ENCODE measurements at regions not wholly inside any gene's neighbourhood (a gene's known extent, or its start where the extent isn't known, plus 50 kb on each side); places are given as distances from the start of the nearest gene placed in this dataset.
"Not testable (repeated sequence)": the region's sequence is repeated elsewhere in the genome, so short reads cannot be mapped to it uniquely, and the experiment has no call there.

- Histone ChIP-seq H3K4me1 (ENCODE audit: insufficient read depth, low read length) (no peaks in the 10 kb centered on the region), H3K9ac (ENCODE audit: low read depth, low read length) (no peak overlapping the region), H3K36me3 (ENCODE audit: insufficient read depth, low read length) (no peaks in the 10 kb centered on the region), H2AFZ (ENCODE audit: low read depth, low read length) (no peak overlapping the region), H3K79me2 (ENCODE audit: insufficient read depth, low read length) (no peaks in the 10 kb centered on the region), H3K27ac (ENCODE audit: low read length) (no peak overlapping the region), H4K20me1 (ENCODE audit: insufficient read depth, low read length) (no peaks in the 10 kb centered on the region), H3K4me2 (ENCODE audit: insufficient read depth, low read length) (no peak overlapping the region), H3K9me3 (ENCODE audit: insufficient read depth, low read length, severe bottlenecking) (no peaks in the 10 kb centered on the region), H3K4me3 (ENCODE audit: low read depth in 1 of 2, low read length in 2 of 2) (no peak overlapping the region), H3K27me3 (ENCODE audit: insufficient read depth, low read length, poor library complexity) (no peaks in the 10 kb centered on the region)
- DNase-seq, result no peak
- TF ChIP-seq, protein P1, sequence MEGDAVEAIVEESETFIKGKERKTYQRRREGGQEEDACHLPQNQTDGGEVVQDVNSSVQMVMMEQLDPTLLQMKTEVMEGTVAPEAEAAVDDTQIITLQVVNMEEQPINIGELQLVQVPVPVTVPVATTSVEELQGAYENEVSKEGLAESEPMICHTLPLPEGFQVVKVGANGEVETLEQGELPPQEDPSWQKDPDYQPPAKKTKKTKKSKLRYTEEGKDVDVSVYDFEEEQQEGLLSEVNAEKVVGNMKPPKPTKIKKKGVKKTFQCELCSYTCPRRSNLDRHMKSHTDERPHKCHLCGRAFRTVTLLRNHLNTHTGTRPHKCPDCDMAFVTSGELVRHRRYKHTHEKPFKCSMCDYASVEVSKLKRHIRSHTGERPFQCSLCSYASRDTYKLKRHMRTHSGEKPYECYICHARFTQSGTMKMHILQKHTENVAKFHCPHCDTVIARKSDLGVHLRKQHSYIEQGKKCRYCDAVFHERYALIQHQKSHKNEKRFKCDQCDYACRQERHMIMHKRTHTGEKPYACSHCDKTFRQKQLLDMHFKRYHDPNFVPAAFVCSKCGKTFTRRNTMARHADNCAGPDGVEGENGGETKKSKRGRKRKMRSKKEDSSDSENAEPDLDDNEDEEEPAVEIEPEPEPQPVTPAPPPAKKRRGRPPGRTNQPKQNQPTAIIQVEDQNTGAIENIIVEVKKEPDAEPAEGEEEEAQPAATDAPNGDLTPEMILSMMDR (IDR thresholded peaks at IDR 0.05; ENCODE audit: borderline replicate concordance, extremely low read depth, low read length, poor library complexity, severe bottlenecking), result no peak
- no peak for TF ChIP-seq EZH2 (IDR thresholded peaks at IDR 0.05; ENCODE audit: borderline replicate concordance, low read depth, low read length, severe bottlenecking)
- no peak for ATAC-seq (ENCODE audit: insufficient read depth, low read depth)
These were observed 134.5 kb downstream of the MED10 start for GRCh38 chr5:6243706-6244338.

- H2AFZ ChIP-seq (ENCODE audit: low read depth, low read length); H3K9me3 ChIP-seq (ENCODE audit: insufficient read depth, low read length, severe bottlenecking); ATAC-seq (ENCODE audit: insufficient read depth, low read depth); H3K9ac ChIP-seq (ENCODE audit: low read depth, low read length); H3K36me3 ChIP-seq (ENCODE audit: insufficient read depth, low read length); H4K20me1 ChIP-seq (ENCODE audit: insufficient read depth, low read length); H3K27me3 ChIP-seq (ENCODE audit: insufficient read depth, low read length, poor library complexity); H3K4me1 ChIP-seq (ENCODE audit: insufficient read depth, low read length); DNase-seq; H3K4me2 ChIP-seq (ENCODE audit: insufficient read depth, low read length); H3K4me3 ChIP-seq (ENCODE audit: low read depth in 1 of 2, low read length in 2 of 2); H3K27ac ChIP-seq (ENCODE audit: low read length); H3K79me2 ChIP-seq (ENCODE audit: insufficient read depth, low read length): not testable (repeated sequence)
These were observed 137.3 kb downstream of the MED10 start for GRCh38 chr5:6241056-6241455.

- Histone ChIP-seq H3K27ac (ENCODE audit: low read length) (no peak overlapping the region), H4K20me1 (ENCODE audit: insufficient read depth, low read length) (no peaks in the 10 kb centered on the region), H3K4me3 (ENCODE audit: low read depth in 1 of 2, low read length in 2 of 2) (no peak overlapping the region), H2AFZ (ENCODE audit: low read depth, low read length) (no peak overlapping the region), H3K9me3 (ENCODE audit: insufficient read depth, low read length, severe bottlenecking) (no peaks in the 10 kb centered on the region), H3K36me3 (ENCODE audit: insufficient read depth, low read length) (no peaks in the 10 kb centered on the region), H3K9ac (ENCODE audit: low read depth, low read length) (no peak overlapping the region), H3K79me2 (ENCODE audit: insufficient read depth, low read length) (no peaks in the 10 kb centered on the region), H3K27me3 (ENCODE audit: insufficient read depth, low read length, poor library complexity) (no peaks in the 10 kb centered on the region), H3K4me1 (ENCODE audit: insufficient read depth, low read length) (no peaks in the 10 kb centered on the region), H3K4me2 (ENCODE audit: insufficient read depth, low read length) (no peak overlapping the region)
- TF ChIP-seq, protein P1 (IDR thresholded peaks at IDR 0.05; ENCODE audit: borderline replicate concordance, extremely low read depth, low read length, poor library complexity, severe bottlenecking), result no peak
- no peak for TF ChIP-seq EZH2 (IDR thresholded peaks at IDR 0.05; ENCODE audit: borderline replicate concordance, low read depth, low read length, severe bottlenecking)
- ATAC-seq (ENCODE audit: insufficient read depth, low read depth) (no peak), DNase-seq (no peak)
These were observed 141.4 kb downstream of the MED10 start for GRCh38 chr5:6236858-6237481.

DNA sequence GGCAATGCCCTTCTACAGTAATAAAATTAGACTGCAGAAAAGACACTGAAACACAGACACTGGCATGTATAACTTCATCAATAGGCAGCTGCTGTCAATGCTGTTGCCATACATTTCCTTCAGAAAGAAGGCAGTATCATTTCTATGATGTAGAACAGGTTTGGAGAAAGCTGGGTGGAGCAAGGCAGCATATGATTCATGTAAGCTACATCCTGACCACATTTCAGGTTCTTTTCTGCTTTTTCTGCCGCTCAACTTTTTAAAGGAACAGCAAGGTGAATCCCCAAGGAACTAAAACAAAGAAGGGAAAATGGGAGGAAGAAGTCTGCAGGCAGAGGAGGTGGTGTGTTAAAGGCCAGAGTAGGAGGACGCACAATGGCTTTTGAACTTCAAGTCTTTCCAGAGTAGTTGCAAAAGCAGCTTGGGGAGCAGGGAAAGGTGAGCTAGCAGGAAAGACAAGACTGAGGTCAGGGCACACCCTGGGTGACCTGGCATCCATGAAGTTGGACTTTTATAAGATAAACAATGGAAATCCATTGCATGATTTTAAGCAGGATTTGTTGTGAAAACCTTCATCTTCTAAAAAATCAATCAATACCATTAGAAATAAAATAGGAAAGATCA lies 142.1 kb downstream of the MED10 start:
- Histone ChIP-seq H3K9ac (ENCODE audit: low read depth, low read length) (no peak overlapping the region), H3K9me3 (ENCODE audit: insufficient read depth, low read length, severe bottlenecking) (no peaks in the 10 kb centered on the region), H3K27me3 (ENCODE audit: insufficient read depth, low read length, poor library complexity) (no peaks in the 10 kb centered on the region), H3K4me1 (ENCODE audit: insufficient read depth, low read length) (no peaks in the 10 kb centered on the region), H3K79me2 (ENCODE audit: insufficient read depth, low read length) (no peaks in the 10 kb centered on the region), H4K20me1 (ENCODE audit: insufficient read depth, low read length) (no peaks in the 10 kb centered on the region), H3K27ac (ENCODE audit: low read length) (no peak overlapping the region), H3K4me2 (ENCODE audit: insufficient read depth, low read length) (no peak overlapping the region), H3K4me3 (ENCODE audit: low read depth in 1 of 2, low read length in 2 of 2) (no peak overlapping the region), H3K36me3 (ENCODE audit: insufficient read depth, low read length) (no peaks in the 10 kb centered on the region), H2AFZ (ENCODE audit: low read depth, low read length) (no peak overlapping the region)
- TF ChIP-seq, protein P1 (IDR thresholded peaks at IDR 0.05; ENCODE audit: borderline replicate concordance, extremely low read depth, low read length, poor library complexity, severe bottlenecking), result no peak
- no peak for TF ChIP-seq EZH2 (IDR thresholded peaks at IDR 0.05; ENCODE audit: borderline replicate concordance, low read depth, low read length, severe bottlenecking)
- ATAC-seq (ENCODE audit: insufficient read depth, low read depth), result no peak
- DNase-seq, result no peak
